ENCODE measurements at regions not wholly inside any gene's neighbourhood (a gene's known extent, or its start where the extent isn't known, plus 50 kb on each side); places are given as distances from the start of the nearest gene placed in this dataset.
A peak's percentile ranks its signal among the peaks of the same experiment; 100 is the strongest.
"Not testable (repeated sequence)": the region's sequence is repeated elsewhere in the genome, so short reads cannot be mapped to it uniquely, and the experiment has no call there.

DNA sequence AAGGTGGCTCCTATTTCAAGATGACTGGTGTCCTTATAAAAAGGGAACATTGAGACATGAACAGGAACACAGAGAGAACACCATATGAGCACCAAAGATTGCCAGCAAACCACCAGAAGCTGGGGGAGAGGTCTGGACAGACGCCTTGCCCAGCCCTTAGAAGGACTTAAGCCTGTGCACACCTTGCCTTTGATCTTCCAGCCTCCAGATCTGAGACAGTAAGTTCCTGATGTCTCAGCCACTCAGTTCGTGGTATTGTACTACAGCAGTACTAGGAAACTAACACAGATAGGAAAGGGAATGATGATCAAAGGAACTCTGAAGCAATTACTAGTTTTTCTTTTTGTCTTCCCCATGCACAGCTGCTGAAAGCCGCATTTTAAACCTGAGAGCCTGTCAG lies 137.3 kb upstream of the FHL2 start:
- DNase-seq (ENCODE audit: low read depth) = no peak

DNA sequence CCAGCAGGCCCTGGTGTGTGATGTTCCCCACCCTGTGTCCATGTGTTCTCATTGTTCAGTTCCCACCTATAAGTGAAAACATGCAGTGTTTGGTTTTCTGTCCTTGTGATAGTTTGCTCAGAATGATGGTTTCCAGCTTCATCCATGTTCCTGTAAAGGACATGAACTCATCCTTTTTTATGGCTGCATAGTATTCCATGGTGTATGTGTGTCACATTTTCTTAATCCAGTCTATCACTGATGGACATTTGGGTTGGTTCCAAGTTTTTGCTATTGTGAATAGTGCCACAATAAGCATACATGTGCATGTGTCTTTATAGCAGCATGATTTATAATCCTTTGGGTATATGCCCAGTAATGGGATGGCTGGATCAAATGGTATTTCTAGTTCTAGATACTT lies 130.4 kb upstream of the FHL2 start:
- DNase-seq (ENCODE audit: low read depth) = not testable (repeated sequence)

DNA sequence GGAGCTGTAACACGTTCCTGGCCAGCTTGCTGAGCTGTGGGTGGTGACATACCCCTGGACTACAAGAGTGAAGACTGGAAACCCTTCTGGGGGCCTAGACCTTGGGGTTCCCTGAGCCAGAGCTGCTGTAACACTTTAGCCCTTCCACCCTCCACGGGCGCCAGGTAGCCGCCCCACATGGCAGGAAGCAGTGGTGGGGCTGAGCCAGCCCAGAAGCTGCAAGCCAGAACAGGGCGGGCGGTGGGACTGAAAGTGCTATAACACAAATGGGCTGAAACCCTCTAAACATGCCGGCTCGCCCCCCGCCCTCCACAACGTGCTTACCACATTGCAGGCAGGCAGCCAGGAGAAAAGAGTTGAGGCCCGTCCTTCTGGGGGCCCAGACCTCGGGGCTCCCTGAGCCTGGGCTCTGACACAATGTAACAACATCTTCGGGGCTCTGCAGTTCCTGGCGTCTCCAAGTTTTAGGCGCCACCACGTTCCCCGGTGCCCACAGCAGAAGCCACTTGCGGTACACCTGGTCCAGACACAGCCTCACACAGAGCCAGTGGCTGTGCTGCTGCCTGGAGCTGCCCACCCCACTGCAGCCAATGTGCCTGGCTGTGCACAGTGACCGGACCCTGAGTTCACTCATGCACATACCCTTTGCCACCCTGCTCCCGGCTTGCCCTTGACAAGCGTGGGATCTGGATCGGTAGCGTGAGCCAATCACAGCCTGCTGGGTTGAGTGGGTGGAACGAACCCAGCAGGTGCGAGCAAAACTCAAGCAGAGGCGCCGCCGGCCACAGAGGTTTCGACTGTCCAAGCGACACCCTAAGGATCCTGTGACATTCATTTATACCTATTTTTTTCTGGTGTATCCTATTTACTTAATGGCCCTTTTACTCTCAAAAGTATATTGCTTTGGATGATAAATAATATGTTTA lies 127.4 kb upstream of the FHL2 start:
- DNase-seq (ENCODE audit: low read depth) = no peak

DNA sequence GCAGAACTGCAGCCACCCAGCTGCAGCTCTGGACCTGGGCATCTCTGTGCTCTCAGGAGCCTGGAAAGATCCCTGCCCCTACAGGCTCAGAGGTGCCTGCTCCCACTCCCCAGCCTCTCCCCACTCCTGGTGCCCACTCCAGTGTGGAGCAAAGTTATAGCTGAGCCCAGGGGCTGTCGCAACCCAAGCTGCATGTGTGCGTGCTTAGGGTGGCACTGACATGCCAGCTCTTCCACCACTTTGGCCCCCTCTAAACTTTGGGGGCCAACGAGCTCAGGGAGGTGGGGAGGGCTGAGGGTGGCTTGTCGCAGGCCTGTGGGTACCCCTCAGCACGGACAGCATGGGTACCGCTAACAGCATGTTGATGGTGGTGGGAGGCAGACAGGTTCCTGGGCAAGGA lies 126.3 kb upstream of the FHL2 start:
- no peak for DNase-seq (ENCODE audit: low read depth)

- peak; percentile 43 for DNase-seq (ENCODE audit: low read depth)
Measured at GRCh38 chr2:105522645-105523044, 123.8 kb upstream of the FHL2 start.

DNA sequence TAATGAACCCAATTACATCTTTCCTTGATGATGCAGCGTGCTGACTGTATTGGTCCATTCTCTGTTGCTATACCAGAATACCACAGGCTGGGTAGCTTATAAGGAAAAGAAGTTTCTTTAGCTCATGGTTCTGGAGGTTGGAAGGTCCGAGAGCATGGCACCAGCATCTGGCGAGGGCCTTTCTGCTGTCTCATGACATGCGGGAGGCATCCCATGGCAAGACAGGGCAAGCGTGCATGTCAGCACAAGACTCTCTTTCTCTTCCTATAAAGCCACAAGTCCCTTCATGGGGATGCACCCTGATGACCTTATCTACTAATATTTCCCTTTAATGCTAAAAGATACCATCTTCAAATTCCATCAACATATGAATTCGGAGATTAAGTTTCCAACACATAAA lies 122.8 kb upstream of the FHL2 start:
- no peak for DNase-seq (ENCODE audit: low read depth)

- DNase-seq (ENCODE audit: low read depth) = no peak
Measured at GRCh38 chr2:105521176-105521575, 122.3 kb upstream of the FHL2 start.

- DNase-seq (ENCODE audit: low read depth) = no peak
Measured at GRCh38 chr2:105519516-105519915, 120.7 kb upstream of the FHL2 start.

- DNase-seq (ENCODE audit: low read depth) = no peak
Measured at GRCh38 chr2:105518897-105519296, 120.0 kb upstream of the FHL2 start.

DNA sequence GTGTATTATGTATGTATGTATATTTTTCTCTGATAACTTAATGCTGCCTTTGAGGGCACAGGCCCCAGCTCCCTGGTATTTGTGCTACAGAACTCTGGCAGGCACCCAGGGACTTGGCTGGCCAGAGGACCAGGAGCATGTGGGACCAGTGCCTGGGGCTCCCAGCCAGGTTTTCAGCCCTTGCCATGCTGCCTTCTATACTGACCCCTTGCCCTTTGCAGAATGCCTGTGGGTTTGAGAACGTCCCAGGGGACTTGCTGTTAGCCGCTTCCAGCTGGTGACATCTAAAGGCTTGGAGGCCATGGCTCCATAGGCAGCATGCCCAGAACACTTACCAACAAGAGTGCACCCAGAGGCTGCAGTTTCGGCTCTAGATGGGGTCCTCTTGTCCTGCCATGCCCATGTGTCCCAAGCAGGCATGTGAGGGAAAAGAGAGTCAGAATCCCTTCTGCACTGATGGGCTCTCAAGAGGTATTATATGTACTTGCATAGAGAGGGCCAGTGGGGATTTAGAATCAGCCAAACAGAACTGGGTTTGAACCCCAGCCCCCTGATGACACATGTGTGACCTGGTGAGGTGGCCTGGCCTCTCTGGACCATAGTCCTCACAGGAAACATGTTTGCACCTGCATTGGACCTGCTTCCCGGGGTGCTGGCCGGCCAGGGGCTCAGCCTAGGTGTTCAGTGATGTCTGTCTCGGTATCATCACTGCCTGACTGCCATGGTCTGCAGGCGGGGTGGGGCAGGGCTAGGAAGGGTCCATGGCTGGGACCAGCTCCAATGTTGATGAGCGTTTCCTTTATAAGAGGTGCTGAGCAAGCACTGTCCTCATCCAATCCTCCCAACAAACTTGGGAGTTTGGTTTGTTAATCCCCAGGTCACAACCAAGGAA lies 119.2 kb upstream of the FHL2 start:
- peak; percentile 99 for DNase-seq (ENCODE audit: low read depth)

DNA sequence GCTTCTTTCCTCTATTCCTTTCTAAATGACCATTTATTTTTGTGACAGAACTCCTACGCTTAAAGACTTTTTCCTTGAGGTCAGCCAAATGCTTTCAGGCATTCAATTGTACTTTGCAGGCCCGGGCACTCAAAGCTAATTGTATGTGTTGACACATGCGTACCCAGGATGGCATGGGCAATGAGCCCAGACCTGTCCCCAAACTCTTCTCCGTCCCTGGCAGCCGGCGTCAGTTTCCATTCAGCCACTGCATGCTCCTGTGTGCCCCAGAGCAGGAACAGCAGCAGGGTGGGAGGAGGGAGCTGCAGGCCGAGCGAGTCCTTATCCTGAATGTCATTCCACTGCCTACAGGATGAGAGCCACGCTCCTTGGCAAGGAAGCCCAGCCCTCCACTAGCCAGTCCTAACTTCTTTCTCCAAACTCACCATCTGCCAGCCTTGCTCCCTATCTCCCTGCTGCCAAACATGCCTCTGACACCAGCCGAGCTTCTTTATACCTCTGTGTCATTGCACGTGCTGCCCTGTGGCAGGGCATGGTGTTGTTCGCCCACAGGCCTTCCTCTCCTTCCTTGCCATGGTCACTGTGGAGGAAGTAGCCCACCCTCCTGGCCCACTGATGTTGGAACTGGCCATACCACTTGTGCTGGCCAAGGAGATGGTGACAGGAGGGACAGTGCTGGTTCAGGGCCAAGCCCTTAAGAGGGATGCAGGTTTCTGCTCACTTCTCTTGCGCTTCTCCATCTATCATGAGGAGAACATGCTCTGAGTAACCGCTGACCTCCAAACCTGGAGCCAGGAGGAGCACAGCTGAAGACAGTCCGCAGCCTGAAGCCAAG lies 116.9 kb upstream of the FHL2 start:
- DNase-seq (ENCODE audit: low read depth) = no peak

GRCh38 chr2:105514576-105514975 lies 115.7 kb upstream of the FHL2 start:
- DNase-seq (ENCODE audit: low read depth) = no peak

DNA sequence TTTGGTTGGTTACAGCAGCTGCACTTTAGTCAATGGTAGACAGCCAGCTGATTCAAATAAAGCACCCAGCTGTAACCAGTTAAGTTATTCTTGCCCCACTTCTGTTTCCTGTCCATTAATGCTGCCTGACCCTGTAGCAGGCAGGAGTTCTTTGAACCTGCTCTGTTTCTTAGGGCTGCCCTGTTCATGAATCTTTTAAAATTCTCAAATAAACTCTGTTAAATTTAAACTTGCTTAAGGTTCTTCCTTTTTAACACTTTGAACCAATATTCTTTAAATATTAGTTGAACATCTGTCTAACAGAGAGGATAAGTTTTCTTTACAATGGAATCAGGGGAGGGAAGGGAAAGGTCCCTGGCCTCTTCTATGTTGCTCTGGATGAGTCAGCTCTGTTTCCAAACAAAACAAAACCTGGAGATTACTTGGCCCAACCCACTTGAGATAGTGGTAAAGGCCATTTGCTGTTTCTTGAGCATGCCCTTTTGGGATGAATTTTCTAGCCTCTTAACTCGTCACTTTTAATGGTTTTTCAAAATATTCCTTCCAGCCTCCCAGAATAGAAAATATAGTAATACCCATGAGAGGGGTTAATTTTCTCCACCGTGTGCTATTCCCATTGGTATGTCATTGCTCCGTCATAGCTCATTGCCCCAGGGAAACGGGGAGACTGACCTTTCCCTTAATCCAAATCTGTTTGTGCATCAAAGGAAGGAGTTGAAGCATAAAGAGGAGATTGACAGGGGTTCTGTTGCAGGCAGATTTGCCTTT lies 112.1 kb upstream of the FHL2 start:
- DNase-seq (ENCODE audit: low read depth) = peak; percentile 31

- peak; percentile 23 for DNase-seq (ENCODE audit: low read depth)
Measured at GRCh38 chr2:105509269-105510086, 110.6 kb upstream of the FHL2 start.

GRCh38 chr2:105506860-105507259 lies 108.0 kb upstream of the FHL2 start:
- peak; percentile 65 for DNase-seq (ENCODE audit: low read depth)

GRCh38 chr2:105504459-105504858 lies 105.6 kb upstream of the FHL2 start:
- peak; percentile 39 for DNase-seq (ENCODE audit: low read depth)

GRCh38 chr2:105502625-105503334 lies 103.9 kb upstream of the FHL2 start:
- peak; percentile 27 for DNase-seq (ENCODE audit: low read depth)

GRCh38 chr2:105498281-105498846 lies 99.5 kb upstream of the FHL2 start:
- no peak for DNase-seq (ENCODE audit: low read depth)

GRCh38 chr2:105497094-105497493 lies 98.2 kb upstream of the FHL2 start:
- DNase-seq (ENCODE audit: low read depth) = no peak
